NCI-H1417 treated with DMSO at 0.1 percent for 48 hours (cell line): ENCODE measurements at regions not wholly inside any gene's neighbourhood (a gene's known extent, or its start where the extent isn't known, plus 50 kb on each side); places are given as distances from the start of the nearest gene placed in this dataset.
A peak's percentile ranks its signal among the peaks of the same experiment; 100 is the strongest.

Experiments
- DNase-seq: peaks from one replicate; lab custom pipeline; 2025; lab: John Stamatoyannopoulos, UW

GRCh38 chr1:184141361-184141880, 89.9 kb downstream of the TSEN15 start:
- no peak for DNase-seq

DNA sequence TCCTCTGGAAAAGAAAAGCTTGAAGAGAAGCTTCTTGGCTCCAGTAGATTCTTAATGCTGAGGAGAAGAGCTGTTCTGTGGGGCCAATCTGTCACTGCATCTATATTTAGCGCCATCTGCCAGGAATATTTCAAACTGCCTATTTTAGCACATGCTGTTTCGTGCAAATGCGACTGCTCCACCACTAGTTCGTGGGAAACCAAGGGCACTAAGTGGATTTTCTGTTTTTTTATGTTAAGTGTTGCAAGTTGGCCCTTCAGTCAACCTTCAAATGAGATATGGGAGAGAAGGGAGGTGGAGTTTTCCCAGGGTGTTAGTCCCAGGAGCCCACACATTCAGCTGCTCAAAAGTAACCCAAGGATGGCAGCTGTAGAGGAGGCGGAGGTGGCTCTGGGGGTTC, 91.9 kb downstream of the TSEN15 start:
- DNase-seq: no peak

DNA sequence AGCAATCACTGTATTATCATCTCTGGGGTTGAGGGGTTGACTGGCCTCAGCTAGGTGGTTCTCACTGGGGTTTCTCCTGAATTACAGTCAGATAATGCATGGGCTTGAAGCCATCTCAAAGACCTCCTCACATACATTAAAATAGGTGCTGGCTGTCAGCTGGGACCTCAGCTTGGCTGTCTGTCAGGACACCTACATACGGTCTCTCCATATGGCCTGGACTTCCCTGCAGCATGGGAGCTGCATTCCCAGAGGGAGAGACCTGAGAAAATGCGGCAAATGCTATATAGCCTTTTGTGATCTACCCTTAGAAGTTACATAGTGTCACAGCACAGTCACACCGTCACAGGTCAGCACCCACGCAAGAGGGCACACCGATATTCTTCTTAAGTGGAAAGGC, 93.6 kb downstream of the TSEN15 start:
- DNase-seq: no peak

GRCh38 chr1:184146202-184146601, 94.7 kb downstream of the TSEN15 start:
- no peak for DNase-seq

- DNase-seq: no peak
Observed at GRCh38 chr1:184150776-184151531, 99.4 kb downstream of the TSEN15 start.

DNA sequence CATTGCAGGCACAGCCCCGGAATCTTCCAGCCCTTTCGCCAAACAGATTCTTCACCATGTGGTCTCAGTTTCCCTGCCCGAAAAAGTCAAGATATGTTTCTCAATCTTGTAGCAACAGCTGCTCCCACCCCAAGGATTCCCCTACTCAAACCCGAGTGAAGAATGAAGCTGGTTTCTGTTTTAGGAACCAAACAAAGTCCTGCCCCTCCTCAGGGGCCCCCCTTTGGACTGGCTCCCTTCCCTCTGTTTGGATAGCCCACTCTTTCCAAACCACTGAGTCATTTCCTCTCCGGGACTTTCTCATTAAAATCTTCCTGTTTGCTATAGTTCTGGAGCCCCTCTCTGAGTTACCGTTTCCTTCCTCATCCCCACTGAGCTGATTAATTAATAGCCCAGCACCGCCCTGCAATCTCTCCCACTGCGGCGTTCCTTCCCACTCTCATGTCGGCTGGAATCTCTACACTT, 100.9 kb downstream of the TSEN15 start:
- no peak for DNase-seq

DNA sequence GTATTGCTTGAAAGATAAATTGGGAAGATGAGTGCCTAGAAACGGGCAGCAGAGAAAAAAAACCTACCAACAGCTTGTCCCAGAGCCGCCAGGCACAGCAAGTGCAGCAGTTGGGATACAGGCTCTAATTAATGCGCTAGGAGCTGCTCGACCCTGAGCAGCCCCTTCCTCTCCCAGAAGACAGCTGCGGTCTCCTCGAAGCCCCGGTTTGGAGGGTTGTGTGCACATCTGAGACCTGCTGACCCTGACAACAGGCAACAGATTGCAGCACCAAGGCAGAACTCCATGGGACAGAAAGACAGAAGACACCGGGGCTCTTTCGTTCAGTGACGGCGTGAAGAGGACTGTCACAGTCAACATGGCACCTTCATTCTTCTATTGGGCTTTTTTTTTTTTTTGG, 101.4 kb downstream of the TSEN15 start:
- no peak for DNase-seq

DNA sequence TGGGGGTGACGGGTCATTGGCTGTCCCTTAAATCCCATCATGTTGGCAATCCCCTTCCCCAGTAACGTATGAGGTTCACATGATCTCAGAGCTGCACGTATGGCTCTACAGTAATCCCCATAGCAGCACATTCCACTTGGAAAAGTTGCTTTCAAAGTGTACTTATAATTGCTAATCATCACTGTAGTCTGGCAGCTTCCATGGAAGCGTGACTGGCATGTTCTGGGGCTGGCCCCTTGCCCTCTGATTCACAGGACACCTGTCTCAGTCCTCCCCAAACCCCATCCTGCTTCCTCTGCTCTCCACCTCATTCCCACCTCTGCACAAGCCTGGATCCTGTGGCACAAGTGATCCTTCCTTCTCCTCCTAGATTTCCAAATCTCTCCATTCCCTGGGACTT, 102.2 kb downstream of the TSEN15 start:
- no peak for DNase-seq

- DNase-seq: peak; percentile 35
Observed at GRCh38 chr1:184156521-184157393, 105.2 kb downstream of the TSEN15 start.

- DNase-seq: no peak
Observed at GRCh38 chr1:184157394-184157742, 105.8 kb downstream of the TSEN15 start.

DNA sequence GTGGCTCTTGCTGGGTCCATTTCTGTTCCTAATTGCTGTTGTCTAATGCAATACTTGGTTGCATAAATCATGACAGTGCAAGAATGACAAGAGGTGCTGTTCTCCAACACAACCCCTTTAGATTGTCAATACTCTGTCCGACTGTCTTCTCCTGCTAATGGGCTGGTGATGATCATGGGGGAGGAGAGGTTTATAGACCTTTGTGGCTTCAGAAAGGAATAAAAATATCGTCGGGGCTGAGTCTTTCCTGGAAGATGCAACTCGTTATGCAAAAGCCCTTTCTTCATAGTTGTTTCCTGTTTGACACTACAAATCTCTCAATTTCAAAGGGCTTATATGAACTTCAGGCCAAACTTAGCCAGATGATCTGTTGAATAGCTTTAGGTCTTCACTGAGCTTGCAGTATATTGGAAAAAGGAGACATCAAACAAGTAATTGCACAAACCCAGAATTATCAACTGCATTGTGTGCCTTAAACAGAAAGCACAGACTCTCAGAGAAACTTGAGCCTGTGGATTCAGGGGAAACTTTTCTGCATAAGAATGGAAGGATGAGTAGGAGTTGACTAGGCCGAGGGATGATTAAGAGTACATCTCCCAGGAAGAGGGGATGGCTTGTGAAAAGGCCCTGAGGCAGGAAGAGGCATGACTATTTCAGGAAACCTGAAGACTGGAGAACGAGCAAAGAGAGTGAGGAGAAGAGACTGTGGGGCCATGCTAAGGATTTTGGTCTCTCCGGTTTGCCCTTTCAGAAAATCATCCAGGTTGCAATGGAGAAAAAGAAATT, 107.6 kb downstream of the TSEN15 start:
- DNase-seq: no peak

GRCh38 chr1:184160236-184160635, 108.7 kb downstream of the TSEN15 start:
- DNase-seq: no peak

GRCh38 chr1:184161071-184161698, 109.7 kb downstream of the TSEN15 start:
- DNase-seq: no peak

GRCh38 chr1:184162281-184162680, 110.8 kb downstream of the TSEN15 start:
- no peak for DNase-seq

- DNase-seq: no peak
Observed at GRCh38 chr1:184163674-184164465, 112.3 kb downstream of the TSEN15 start.

- no peak for DNase-seq
Observed at GRCh38 chr1:184164536-184164935, 113.0 kb downstream of the TSEN15 start.

DNA sequence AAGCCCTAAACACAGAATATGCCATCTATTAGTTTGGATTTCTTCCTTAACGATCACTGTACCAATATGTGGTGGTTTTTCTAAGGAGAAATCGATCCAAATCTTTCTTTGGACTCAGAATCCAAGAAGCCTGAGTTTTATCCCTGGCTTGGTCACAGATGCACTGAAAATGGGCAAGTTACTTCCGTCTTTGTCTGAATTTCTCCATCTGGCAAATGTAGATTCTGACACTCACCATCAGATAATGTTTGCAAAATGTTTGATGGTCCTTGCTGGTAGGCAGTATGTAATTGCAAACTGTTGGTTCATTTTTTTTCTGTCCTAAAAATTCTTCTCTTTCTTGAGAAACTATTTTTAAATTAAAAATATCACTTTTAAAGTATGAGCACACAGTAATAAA, 115.0 kb downstream of the TSEN15 start:
- DNase-seq: no peak

- DNase-seq: no peak
Observed at GRCh38 chr1:184167352-184167751, 115.8 kb downstream of the TSEN15 start.

DNA sequence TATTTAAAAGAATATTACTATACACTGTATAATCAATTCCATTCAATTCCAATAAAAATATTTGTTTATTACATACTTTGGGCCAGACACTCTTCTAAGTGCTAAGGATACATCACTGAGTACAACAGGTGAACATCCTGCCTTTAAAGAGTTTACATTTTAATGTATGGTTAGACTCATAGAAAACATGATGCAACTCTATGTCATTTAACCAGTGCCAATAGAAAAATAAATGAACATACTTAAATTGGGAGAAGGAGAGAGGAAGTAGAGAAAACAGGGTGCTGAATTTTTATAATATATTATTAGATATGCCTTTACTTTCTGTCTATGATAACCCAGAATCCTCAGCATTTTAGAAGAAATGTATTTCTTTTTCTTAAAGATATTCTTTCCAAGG, 119.2 kb downstream of the TSEN15 start:
- no peak for DNase-seq

DNA sequence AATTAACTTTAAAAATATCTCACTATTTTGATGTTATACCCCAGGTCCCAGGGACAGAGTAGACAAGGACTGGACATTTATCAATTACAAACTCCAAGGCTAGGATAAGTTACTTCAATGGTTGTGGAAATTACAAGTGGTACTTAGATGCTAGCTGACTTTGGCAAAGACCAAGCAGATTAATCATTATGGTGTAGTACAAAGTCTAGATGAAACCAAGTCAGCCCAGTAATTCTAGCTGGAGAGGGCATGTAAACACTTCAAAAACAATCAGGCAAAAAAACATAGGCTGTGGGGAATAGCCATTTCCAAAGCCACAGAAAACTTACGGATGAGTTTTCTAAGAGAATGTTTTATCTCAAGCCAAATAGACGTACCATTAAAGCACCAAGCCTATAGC, 124.5 kb downstream of the TSEN15 start:
- no peak for DNase-seq

DNA sequence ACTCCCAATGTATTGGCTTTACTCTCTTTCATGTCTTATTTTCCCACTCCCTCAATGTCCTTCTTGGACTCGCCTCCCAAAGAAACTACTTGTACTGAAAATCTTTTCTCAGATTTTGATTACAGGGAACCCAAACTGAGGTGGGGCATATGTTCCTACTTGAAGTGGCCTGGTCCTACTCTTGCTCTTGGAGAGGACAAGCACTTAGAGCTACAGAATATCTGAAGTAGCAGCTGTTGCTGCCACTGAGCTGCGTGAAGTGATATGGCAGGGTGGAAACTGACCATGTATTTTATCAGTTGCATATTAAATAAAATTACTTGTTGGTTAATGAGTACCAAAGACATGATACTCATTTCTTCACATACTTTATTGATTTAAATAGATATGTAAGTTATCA, 129.5 kb downstream of the TSEN15 start:
- no peak for DNase-seq
